ENCODE measurements at regions not wholly inside any gene's neighbourhood (a gene's known extent, or its start where the extent isn't known, plus 50 kb on each side); places are given as distances from the start of the nearest gene placed in this dataset.

DNA sequence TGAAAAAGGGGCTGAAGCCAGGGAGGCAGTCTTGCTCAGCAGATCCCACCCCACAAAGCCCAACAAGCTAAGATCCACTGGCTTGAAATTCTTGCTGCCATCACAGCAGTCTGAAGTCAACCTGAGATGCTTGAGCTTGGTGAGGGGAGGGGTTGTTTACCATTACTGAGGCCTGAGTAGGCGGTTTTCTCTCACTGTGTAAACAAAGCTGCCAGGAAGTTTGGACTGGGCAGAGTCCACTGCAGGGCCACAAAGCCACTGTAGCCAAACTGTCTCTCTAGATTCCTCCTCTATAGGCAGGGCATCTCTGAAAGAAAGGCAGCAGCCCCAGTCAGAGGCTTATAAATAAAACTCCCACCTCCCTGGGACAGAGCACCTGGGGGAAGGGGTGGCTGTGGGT is 746.1 kb upstream of the LRRC4C start:
- DNase-seq, result no peak

- DNase-seq, result no peak
Observed at GRCh38 chr11:42225664-42226063, 766.2 kb upstream of the LRRC4C start.

DNA sequence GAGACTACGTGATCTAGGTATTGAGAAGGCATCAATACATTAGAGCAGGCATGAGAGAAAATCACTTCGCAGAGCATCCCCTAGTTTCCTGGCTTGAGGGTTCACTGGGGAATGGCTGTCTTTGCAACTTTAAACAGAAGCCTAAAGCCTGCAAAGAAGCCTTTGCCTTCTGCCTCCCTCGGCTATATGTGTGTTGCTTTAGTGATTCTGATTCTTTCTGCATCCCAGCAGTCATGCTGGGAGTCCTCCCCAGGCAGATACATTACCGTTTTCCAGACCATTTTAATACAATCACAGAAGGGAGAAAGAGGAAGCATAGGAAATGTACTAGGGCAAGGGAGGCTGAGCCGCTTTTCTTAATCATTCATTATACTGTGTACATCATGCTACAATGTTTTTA is 773.2 kb upstream of the LRRC4C start:
- DNase-seq, result no peak

GRCh38 chr11:42234451-42234951 is 775.0 kb upstream of the LRRC4C start:
- DNase-seq, result no peak

- no peak for DNase-seq
Observed at GRCh38 chr11:42237701-42238235, 778.3 kb upstream of the LRRC4C start.

DNA sequence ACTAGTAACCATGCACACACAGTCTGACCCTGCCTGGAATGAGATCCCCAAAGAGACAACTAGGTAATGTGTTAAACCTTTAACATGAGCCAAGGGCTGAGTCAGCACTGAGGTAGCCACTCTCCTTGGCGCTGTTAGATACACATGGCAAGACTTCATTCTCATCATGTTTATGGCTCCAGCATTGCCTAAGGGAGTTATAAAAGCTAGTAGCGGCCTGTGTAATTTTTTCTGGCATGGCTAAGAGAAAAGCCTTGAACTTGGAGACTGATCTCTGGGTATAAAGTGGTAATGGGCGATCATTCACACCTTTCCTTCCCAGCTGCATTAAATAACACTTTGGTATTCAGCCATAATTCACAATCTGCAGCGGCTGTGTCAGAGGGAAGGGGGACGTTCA is 779.7 kb upstream of the LRRC4C start:
- DNase-seq, result no peak

DNA sequence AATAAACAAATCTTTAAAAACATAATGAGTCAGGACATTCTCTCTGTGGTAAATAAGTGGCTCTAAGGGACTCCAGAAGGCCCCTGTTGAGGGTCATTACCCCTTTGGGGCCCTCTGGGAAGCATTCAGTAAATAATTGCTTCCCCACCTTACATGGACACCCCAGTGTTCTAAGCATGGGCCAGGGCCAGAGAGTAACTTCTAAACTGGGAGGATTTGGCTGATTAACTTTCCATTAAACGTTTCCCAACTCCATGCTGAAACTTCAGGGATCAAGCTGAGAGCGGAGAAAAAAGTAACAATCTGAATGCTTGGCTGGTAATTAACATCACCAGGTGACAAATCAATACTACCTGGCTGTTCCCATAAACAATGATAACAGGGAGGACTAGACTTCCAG is 783.9 kb upstream of the LRRC4C start:
- no peak for DNase-seq

DNA sequence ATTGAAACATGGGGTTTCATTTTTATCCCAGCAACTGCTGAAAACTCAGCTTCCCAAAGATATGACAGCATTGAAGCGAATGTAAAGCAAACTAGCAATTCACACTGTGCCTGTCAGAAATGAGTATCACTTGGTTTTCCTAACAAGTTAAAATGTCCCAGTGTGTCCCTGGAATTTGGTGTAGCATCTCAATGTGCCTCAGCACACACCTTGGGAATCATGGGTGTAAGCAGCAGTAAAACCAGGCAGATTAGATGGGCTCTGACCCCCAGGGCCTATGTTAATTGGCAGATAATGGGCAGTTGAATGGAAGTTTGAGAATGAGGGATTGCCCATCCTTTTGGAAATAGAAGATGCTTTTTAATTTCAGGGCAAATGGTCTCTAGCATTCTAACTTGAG is 784.9 kb upstream of the LRRC4C start:
- no peak for DNase-seq

GRCh38 chr11:42249401-42249800 is 789.9 kb upstream of the LRRC4C start:
- no peak for DNase-seq

DNA sequence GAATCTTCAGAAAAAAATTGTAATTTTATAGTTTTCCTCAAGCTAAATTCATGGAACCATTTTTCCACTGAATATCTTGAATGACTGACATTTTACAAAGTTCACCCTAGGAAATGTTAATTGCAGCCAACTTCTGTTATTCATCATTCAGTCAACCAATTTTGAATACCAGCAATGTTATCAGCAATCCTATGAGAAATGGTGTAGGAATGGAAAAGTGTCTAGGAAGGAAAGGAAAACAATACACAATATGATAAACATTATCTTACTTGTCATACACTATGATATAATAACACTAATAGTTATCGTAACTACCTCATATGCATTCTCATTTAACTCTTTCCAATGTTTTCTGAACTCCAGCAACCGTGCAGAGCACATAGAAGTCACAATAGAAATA is 790.5 kb upstream of the LRRC4C start:
- DNase-seq, result no peak

DNA sequence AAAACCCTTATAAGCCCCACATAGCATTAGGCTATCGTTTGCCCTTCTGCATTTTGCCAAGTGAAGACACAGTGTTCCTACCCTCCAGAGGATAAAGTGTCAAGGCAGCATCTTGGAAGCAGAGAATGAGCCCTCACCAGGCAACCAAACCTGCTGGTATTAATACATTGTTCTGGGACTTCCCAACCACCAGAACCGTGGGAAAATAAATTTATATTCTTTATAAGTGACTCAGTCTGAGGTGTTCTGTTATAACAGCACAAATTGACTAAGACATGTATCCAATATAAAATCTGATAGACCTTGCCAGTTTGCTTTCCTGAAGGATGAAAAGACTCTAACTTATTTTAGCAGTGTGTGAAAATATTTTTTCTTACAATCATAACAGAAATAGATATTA is 792.5 kb upstream of the LRRC4C start:
- DNase-seq, result no peak

DNA sequence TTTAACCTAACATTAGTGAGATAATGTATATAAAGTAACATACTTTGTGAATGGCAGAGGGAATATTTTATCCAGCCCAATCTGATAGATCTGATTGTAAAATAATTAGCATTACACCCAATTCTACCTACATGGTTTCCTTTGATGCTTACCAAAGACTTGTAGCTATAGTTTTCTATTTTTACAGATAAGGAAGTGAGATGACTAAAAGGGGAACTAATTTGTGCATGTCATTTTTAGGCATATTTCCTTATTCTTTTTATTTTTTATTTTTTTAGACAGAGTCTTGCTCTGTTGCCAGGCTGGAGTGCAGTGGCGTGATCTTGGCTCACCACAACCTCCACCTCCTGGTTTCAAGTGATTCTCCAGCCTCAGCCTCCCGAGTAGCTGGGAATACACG is 793.7 kb upstream of the LRRC4C start:
- DNase-seq, result no peak

GRCh38 chr11:42255906-42256305 is 796.5 kb upstream of the LRRC4C start:
- no peak for DNase-seq

DNA sequence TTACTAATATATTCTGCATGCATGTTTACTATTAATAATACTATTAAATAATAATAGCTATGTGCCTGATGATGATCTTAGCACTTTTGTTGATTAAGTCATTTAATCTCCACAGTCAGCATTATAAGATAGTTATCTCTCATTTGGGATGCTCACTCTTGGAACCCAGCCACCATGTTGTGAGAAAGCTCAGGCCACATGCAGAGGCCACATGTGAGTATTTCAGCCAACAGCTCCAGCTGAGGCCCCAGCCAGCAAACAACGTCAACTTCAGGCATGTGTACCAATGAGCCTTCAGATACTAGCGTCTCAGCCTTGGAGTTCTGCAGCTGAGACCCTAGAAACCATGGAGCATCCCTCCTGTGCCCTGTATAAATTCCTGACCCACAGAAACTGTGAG is 798.1 kb upstream of the LRRC4C start:
- no peak for DNase-seq

DNA sequence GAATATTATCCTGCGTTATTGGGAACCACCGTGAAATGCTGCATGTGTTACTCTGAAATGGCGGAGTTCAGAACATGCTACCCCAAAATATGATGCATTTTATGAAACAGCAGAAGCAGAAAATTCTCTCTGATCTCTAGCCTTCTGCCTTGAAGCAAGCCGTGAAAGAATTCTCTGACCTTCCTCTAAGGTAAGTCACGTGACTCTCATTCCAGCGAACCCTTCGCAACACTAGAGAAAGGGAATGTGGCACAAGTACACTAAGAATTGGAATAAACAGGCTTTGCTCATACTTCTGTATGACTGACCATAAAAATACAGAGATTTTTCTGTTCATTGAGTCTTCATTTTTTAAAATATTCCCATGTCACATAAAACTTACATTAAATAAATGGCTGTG is 805.6 kb upstream of the LRRC4C start:
- DNase-seq, result no peak

DNA sequence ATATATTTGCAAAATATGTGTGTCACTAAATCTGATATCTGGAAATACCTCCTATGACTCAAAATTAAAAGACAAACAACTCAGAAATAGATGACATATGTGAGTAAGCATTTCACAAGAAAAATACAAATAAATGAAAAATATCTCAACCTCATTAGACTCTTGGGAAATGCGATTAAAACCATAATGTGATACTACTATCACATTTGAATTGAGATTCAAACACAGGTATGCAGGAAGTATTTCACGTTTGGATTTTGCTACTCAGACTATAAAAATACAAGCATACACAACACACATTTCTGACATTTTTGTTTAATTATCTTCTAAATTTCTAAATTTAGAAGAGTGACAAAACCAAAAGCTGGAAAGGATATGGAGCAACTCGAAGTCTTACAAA is 811.9 kb upstream of the LRRC4C start:
- no peak for DNase-seq

- DNase-seq, result no peak
Observed at GRCh38 chr11:42273977-42274376, 814.5 kb upstream of the LRRC4C start.

GRCh38 chr11:42296910-42297309 is 837.5 kb upstream of the LRRC4C start:
- DNase-seq, result no peak

- no peak for DNase-seq
Observed at GRCh38 chr11:42299780-42300179, 840.3 kb upstream of the LRRC4C start.

DNA sequence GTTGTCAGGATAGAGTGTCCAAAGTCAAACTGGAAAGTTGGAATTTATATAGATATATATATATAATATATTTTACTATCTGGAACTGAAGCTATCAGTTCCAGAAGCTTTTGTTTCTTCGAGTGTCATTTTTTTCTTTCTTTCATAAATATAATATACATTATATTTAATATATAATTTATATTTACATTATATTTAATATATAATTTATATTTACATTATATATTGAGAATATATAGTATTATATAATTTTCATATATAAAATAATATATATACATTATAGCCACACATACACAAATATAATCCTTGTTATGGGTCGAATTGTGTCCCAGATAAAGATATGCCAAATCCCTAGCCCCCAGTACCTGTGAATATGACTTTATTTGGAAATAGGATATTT is 842.3 kb upstream of the LRRC4C start:
- no peak for DNase-seq

GRCh38 chr11:42311514-42311913 is 852.1 kb upstream of the LRRC4C start:
- DNase-seq, result no peak

- DNase-seq, result no peak
Observed at GRCh38 chr11:42311944-42312343, 852.5 kb upstream of the LRRC4C start.

- no peak for DNase-seq
Observed at GRCh38 chr11:42315267-42315666, 855.8 kb upstream of the LRRC4C start.

- no peak for DNase-seq
Observed at GRCh38 chr11:42315846-42316245, 856.4 kb upstream of the LRRC4C start.

DNA sequence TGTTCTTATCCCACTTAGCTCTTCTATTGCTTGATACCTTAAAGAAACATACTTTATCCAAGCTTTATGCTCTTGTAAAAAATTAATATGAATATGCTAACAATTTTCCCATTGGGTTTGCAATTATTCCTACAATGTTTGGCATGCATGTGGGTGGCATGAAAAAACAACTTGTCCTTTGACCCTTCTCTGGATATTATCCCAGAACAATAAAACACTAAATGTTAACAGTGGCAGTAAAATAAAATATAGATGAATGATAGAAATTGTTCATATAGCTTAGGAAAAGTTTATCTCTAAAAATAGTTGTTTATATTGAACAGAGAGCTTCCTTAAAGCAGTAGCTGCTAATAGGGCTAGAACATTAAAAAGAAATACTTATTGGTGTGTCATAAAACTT is 860.5 kb upstream of the LRRC4C start:
- no peak for DNase-seq

Measured in DMS153 (cell line).